ENCODE measurements at regions not wholly inside any gene's neighbourhood (a gene's known extent, or its start where the extent isn't known, plus 50 kb on each side); places are given as distances from the start of the nearest gene placed in this dataset.
"Not testable (repeated sequence)": the region's sequence is repeated elsewhere in the genome, so short reads cannot be mapped to it uniquely, and the experiment has no call there.

DNA sequence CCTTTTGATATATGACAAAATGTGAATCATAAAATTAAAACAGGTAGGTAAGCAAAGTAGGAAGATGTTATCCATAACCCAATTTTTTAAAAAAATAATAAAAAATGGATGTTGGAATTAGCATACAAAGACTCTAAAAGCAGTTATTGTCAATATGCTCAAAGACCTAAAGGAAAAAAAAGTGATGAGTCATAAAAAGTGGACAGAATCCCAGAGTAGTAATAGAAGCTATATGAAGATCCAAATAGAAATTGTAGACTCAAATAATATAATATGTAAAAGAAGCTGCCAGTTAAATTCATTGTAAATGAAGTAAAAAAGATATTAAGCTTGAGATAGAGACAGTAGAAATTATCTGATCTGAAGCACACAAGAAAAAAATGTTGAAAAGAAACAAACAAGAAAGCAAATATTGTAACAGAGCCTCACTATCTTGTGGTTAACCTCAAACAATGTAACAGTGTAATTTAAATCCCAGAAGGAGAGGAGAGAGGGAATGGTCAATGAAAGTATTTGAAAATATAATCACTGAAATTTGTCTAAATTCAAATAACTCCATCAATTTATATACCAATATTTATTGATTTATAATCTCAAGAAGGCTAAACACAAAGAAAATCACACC, 773.4 kb upstream of the RAG2 start:
- Mint-ChIP-seq H3K27ac (no peak overlapping the region), H3K27me3 (no peaks in the 10 kb centered on the region), H3K4me3 (no peak overlapping the region), H3K4me1 (no peaks in the 10 kb centered on the region), H3K9me3 (peaks cover 18% of the 10 kb centered on the region), H3K36me3 (ENCODE audit: low read depth) (no peaks in the 10 kb centered on the region)
- ATAC-seq (no peak), DNase-seq (no peak)

GRCh38 chr11:37370817-37371216, 772.8 kb upstream of the RAG2 start:
- Mint-ChIP-seq H3K9me3 (peaks cover 12% of the 10 kb centered on the region), H3K27me3 (no peaks in the 10 kb centered on the region), H3K36me3 (ENCODE audit: low read depth) (no peaks in the 10 kb centered on the region), H3K27ac (no peak overlapping the region), H3K4me3 (no peak overlapping the region), H3K4me1 (no peaks in the 10 kb centered on the region)
- DNase-seq (no peak), ATAC-seq (no peak)

- no peaks in the 10 kb centered on the region for H3K4me1 Mint-ChIP-seq
These were observed 766.3 kb upstream of the RAG2 start for GRCh38 chr11:37364246-37364839.

GRCh38 chr11:37353192-37353591, 755.2 kb upstream of the RAG2 start:
- H3K9me3 Mint-ChIP-seq = peaks cover 20% of the 10 kb centered on the region
- no peak for DNase-seq
- no peaks in the 10 kb centered on the region for H3K27me3 Mint-ChIP-seq
- ATAC-seq = no peak
- H3K4me1 Mint-ChIP-seq = no peaks in the 10 kb centered on the region
- H3K27ac Mint-ChIP-seq = no peak overlapping the region
- no peak overlapping the region for H3K4me3 Mint-ChIP-seq
- H3K36me3 Mint-ChIP-seq (ENCODE audit: low read depth) = no peaks in the 10 kb centered on the region

More at GRCh38 chr11:37364246-37364839, 766.3 kb upstream of the RAG2 start:
- H3K9me3 Mint-ChIP-seq = peaks cover 3% of the 10 kb centered on the region
- H3K27me3 Mint-ChIP-seq = no peaks in the 10 kb centered on the region
- ATAC-seq = no peak
- H3K4me3 Mint-ChIP-seq = no peak overlapping the region
- no peak for DNase-seq
- H3K27ac Mint-ChIP-seq = no peak overlapping the region
- H3K36me3 Mint-ChIP-seq (ENCODE audit: low read depth) = no peaks in the 10 kb centered on the region

GRCh38 chr11:37352485-37352884, 754.4 kb upstream of the RAG2 start:
- peaks cover 14% of the 10 kb centered on the region for H3K9me3 Mint-ChIP-seq
- ATAC-seq (no peak), DNase-seq (no peak)
- H3K27me3 Mint-ChIP-seq = no peaks in the 10 kb centered on the region
- H3K4me1 Mint-ChIP-seq = no peaks in the 10 kb centered on the region
- no peaks in the 10 kb centered on the region for H3K36me3 Mint-ChIP-seq (ENCODE audit: low read depth)
- H3K27ac Mint-ChIP-seq = no peak overlapping the region
- no peak overlapping the region for H3K4me3 Mint-ChIP-seq

DNA sequence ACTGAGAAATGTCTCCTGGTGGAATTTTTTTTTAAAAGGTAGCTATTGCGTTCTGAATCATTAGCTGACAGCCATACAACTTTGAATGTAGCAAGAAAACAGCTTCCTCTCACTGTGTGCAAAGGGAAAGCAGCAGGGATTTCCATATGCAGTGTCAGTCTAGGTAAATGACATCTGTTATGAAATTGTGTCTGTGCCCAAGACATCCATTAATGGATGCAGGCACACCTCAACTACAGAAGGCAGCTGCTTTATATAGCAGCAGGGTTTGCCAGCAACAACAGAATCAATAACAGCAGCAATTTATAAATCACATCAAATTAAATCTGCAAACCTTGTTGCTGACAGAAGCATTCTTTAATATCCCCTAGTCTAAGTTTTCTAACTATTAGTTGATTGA, 745.3 kb upstream of the RAG2 start:
- H3K27ac Mint-ChIP-seq = no peak overlapping the region
- no peak overlapping the region for H3K4me3 Mint-ChIP-seq
- DNase-seq (no peak), ATAC-seq (no peak)
- no peaks in the 10 kb centered on the region for H3K36me3 Mint-ChIP-seq (ENCODE audit: low read depth)
- no peaks in the 10 kb centered on the region for H3K9me3 Mint-ChIP-seq
- H3K27me3 Mint-ChIP-seq = no peaks in the 10 kb centered on the region
- no peaks in the 10 kb centered on the region for H3K4me1 Mint-ChIP-seq

- no peaks in the 10 kb centered on the region for H3K27me3 Mint-ChIP-seq
- DNase-seq = no peak
- peaks cover 15% of the 10 kb centered on the region for H3K9me3 Mint-ChIP-seq
- H3K4me1 Mint-ChIP-seq = no peaks in the 10 kb centered on the region
- H3K27ac Mint-ChIP-seq = no peak overlapping the region
- no peak overlapping the region for H3K4me3 Mint-ChIP-seq
- ATAC-seq = no peak
- H3K36me3 Mint-ChIP-seq (ENCODE audit: low read depth) = no peaks in the 10 kb centered on the region
These were observed 738.4 kb upstream of the RAG2 start for GRCh38 chr11:37336401-37336800.

DNA sequence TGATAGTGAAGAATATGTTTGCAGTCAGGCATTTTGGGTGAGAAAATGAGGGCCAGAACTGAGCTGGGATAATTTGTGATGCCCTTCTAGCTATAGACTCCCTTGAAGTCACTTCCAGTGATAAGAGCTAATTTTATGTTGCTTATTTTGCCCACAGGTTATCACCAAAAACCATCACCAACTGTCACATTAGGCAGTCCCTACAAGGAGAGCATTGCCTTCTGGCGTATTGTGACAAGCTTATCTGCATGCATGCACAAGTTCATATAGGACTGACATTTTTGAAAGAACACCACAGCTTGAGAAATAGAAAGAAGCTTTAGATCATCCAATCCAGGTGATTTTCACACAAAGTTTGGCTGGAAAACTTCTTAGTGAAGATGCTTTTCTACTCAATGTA, 735.3 kb upstream of the RAG2 start:
- H3K9me3 Mint-ChIP-seq = peaks cover 18% of the 10 kb centered on the region

GRCh38 chr11:37323843-37324242, 725.8 kb upstream of the RAG2 start:
- ATAC-seq (no peak), DNase-seq (no peak)
- Mint-ChIP-seq H3K9me3 (peaks cover 3% of the 10 kb centered on the region), H3K27me3 (no peaks in the 10 kb centered on the region), H3K4me1 (no peaks in the 10 kb centered on the region), H3K27ac (no peak overlapping the region), H3K4me3 (no peak overlapping the region), H3K36me3 (ENCODE audit: low read depth) (no peaks in the 10 kb centered on the region)

More for the DNA sequence above, 735.3 kb upstream of the RAG2 start:
- no peaks in the 10 kb centered on the region for H3K4me1 Mint-ChIP-seq
- DNase-seq (no peak), ATAC-seq (no peak)
- H3K36me3 Mint-ChIP-seq (ENCODE audit: low read depth) = no peaks in the 10 kb centered on the region
- no peak overlapping the region for H3K27ac Mint-ChIP-seq
- H3K4me3 Mint-ChIP-seq = no peak overlapping the region
- no peaks in the 10 kb centered on the region for H3K27me3 Mint-ChIP-seq

GRCh38 chr11:37322333-37323194, 724.5 kb upstream of the RAG2 start:
- Mint-ChIP-seq H3K9me3 (peaks cover 3% of the 10 kb centered on the region), H3K27ac (no peak overlapping the region), H3K27me3 (no peaks in the 10 kb centered on the region), H3K36me3 (ENCODE audit: low read depth) (no peaks in the 10 kb centered on the region), H3K4me3 (no peak overlapping the region), H3K4me1 (no peaks in the 10 kb centered on the region)
- no peak for ATAC-seq
- DNase-seq = no peak

DNA sequence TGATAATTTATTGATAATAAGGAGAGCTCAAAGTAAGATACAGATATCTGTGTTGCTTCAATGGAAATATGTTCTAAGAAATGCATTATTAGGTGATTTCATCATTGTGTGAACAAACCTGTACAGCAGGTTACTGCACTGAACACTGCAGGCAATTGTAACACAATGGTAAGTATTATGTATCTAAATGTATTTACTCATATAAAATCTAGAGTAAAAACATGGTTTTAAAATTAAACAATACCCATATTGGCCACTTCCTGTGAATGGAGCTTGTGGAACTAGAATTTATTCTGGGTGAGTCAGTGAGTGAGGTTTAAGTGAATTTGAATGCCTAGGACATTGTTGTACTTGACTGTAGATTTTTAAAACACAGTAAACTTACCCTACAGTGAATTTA, 722.9 kb upstream of the RAG2 start:
- no peaks in the 10 kb centered on the region for H3K27me3 Mint-ChIP-seq
- H3K9me3 Mint-ChIP-seq = peaks cover 3% of the 10 kb centered on the region
- no peak overlapping the region for H3K27ac Mint-ChIP-seq
- no peaks in the 10 kb centered on the region for H3K36me3 Mint-ChIP-seq (ENCODE audit: low read depth)
- no peak for DNase-seq
- H3K4me1 Mint-ChIP-seq = no peaks in the 10 kb centered on the region
- ATAC-seq = no peak
- no peak overlapping the region for H3K4me3 Mint-ChIP-seq

DNA sequence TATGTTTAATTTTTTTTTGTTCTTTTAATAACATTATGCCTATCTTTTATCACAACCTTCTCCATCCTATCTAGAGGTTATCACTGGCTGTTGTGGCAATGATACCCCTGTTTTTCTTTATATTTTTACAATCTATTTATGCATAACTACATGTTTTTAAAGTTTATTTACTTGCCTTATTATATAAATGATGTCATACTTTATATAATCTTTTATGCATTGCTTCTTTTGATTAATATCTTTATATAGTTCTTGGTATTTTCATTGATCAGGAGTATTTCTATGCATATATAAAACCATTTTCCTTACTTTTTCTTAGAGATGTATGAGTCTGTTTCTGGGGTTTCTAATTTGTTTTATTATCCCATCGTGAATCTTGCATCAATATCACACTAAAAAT, 719.8 kb upstream of the RAG2 start:
- H3K27me3 Mint-ChIP-seq = no peaks in the 10 kb centered on the region
- no peak for DNase-seq
- no peak overlapping the region for H3K4me3 Mint-ChIP-seq
- no peaks in the 10 kb centered on the region for H3K36me3 Mint-ChIP-seq (ENCODE audit: low read depth)
- no peak for ATAC-seq
- no peak overlapping the region for H3K27ac Mint-ChIP-seq
- peaks cover 10% of the 10 kb centered on the region for H3K9me3 Mint-ChIP-seq
- H3K4me1 Mint-ChIP-seq = no peaks in the 10 kb centered on the region

GRCh38 chr11:37313266-37313665, 715.2 kb upstream of the RAG2 start:
- H3K27me3 Mint-ChIP-seq = no peaks in the 10 kb centered on the region
- H3K27ac Mint-ChIP-seq = no peak overlapping the region
- no peaks in the 10 kb centered on the region for H3K4me1 Mint-ChIP-seq
- DNase-seq = no peak
- H3K4me3 Mint-ChIP-seq = no peak overlapping the region
- no peaks in the 10 kb centered on the region for H3K36me3 Mint-ChIP-seq (ENCODE audit: low read depth)
- peaks cover 15% of the 10 kb centered on the region for H3K9me3 Mint-ChIP-seq
- ATAC-seq = no peak

- H3K4me1 Mint-ChIP-seq = no peaks in the 10 kb centered on the region
- H3K9me3 Mint-ChIP-seq = peaks cover 23% of the 10 kb centered on the region
- no peaks in the 10 kb centered on the region for H3K27me3 Mint-ChIP-seq
- H3K4me3 Mint-ChIP-seq = no peak overlapping the region
- DNase-seq (no peak), ATAC-seq (no peak)
- H3K27ac Mint-ChIP-seq = no peak overlapping the region
- no peaks in the 10 kb centered on the region for H3K36me3 Mint-ChIP-seq (ENCODE audit: low read depth)
These were observed 708.5 kb upstream of the RAG2 start for GRCh38 chr11:37306563-37306962.

DNA sequence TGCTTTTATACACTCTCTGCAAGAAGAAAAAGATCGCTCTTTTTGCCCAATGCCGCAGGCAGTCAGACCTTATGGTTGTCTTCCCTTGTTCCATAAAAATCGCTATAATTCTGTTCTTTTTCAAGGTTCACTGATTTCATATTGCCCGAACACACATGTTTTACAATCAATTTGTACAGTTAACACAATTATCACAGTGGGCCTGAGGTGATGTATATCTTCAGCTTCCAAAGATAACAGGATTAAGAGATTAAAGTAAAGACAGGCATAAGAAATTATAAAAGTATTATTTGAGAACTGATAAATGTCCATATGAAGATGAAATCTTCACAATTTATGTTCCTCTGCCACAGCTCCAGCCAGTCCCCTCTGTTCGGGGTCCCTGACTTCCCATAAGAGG, 703.4 kb upstream of the RAG2 start:
- not testable (repeated sequence) for H3K4me1 Mint-ChIP-seq; ATAC-seq; H3K4me3 Mint-ChIP-seq; H3K27me3 Mint-ChIP-seq; H3K27ac Mint-ChIP-seq; H3K36me3 Mint-ChIP-seq (ENCODE audit: low read depth); DNase-seq
- peaks cover 23% of the 10 kb centered on the region for H3K9me3 Mint-ChIP-seq
